K562 (cell line): ENCODE measurements at regions not wholly inside any gene's neighbourhood (a gene's known extent, or its start where the extent isn't known, plus 50 kb on each side); places are given as distances from the start of the nearest gene placed in this dataset.

Source experiments
- ATAC-seq: fragments of 200-7000 bp; cut with Tn5 transposase; 3 replicates; pipeline ENCODE4 v1.9.1; 2020; ENCODE audit warnings: moderate library complexity
- BruUV-seq: library from RNA; stranded (reverse); fragments of 400-500 nt; replicated peaks from 2 replicates; lab custom pipeline; 2021; lab: Mats Ljungman, UMichigan
- CTCF ChIA-PET: fragments of 300-600 bp; formaldehyde crosslinking; extraction: SDS; loops from one replicate; lab custom pipeline; 2021; ENCODE audit warnings: low intra/inter-chr PET ratio; lab: Yijun Ruan, JAX
- POLR2A ChIA-PET: fragments of 300-600, 350-650 bp; sonication (Branson Sonifier 250); formaldehyde crosslinking; extraction: SDS; loops from one replicate; lab custom pipeline; 2021; ENCODE audit warnings: antibody characterized with exemption, inconsistent platforms; lab: Yijun Ruan, JAX
- DNase-seq, 4 experiments: peaks; one replicate each; pipeline versions ENCODE4 v3.0.0 to v3.0.0-alpha.2; 2011 to 2018; ENCODE audit warnings: low spot score in 3 of 4, mixed read lengths in 3 of 4; ENCODE audit errors: extremely low read depth in 1 of 4
- FAIRE-seq: peaks from 2 replicates; lab custom pipeline; 2011; peaks lifted over from hg19 to GRCh38; lab: Jason Lieb, UNC
- H2AFZ ChIP-seq: 2 replicates; pipeline ENCODE4 v1.6.0; 2011; ENCODE audit warnings: low read depth, low read length, control low read depth, inconsistent platforms
- H3K27ac ChIP-seq: fragments of 200-600 bp; 3 replicates; pipeline ENCODE4 v1.8.0; 2011; ENCODE audit warnings: low read depth, mild to moderate bottlenecking, control low read depth, inconsistent platforms, low read length, moderate library complexity, mixed read lengths; ENCODE audit errors: extremely low read depth
- H3K27me3 ChIP-seq, 2 experiments: fragments of 300-600 bp in 1 of 2; 2 replicates in 1 of 2; 3 replicates in 1 of 2; pipeline versions ENCODE4 v1.6.0 to v1.8.0; 2011; ENCODE audit warnings: inconsistent platforms in 2 of 2, low read length in 2 of 2, mild to moderate bottlenecking in 1 of 2, mixed read lengths in 1 of 2, moderate library complexity in 1 of 2; ENCODE audit not compliant: control insufficient read depth in 2 of 2, insufficient read depth in 2 of 2
- H3K36me3 ChIP-seq: fragments of 300-600 bp; 3 replicates; pipeline ENCODE4 v1.8.0; 2011; ENCODE audit warnings: mild to moderate bottlenecking, low read length, inconsistent platforms; ENCODE audit not compliant: control insufficient read depth, insufficient read depth
- H3K4me1 ChIP-seq, 2 experiments: fragments of 200-600 bp in 1 of 2; replicated peaks in 1 of 2; 2 replicates in 1 of 2; 3 replicates in 1 of 2; pipeline versions ENCODE4 v1.5.1 to v1.8.0; 2011; ENCODE audit warnings: inconsistent platforms in 2 of 2, low read length in 2 of 2, mild to moderate bottlenecking in 1 of 2, mixed read lengths in 1 of 2, moderate library complexity in 1 of 2; ENCODE audit not compliant: control insufficient read depth in 2 of 2, insufficient read depth in 2 of 2
- H3K4me2 ChIP-seq: 2 replicates; pipeline ENCODE4 v1.6.1; 2011; ENCODE audit warnings: low read length, control low read depth, inconsistent platforms, mixed read lengths; ENCODE audit not compliant: insufficient read depth
- H3K4me3 ChIP-seq: fragments of 200-600 bp; sonication (generic), shearing (Covaris generic); 2 replicates; pipeline ENCODE4 v1.5.1; 2016; ENCODE audit warnings: control low read depth, inconsistent platforms
- H3K79me2 ChIP-seq: fragments of 200-600 bp; 3 replicates; pipeline ENCODE4 v1.8.0; 2011; ENCODE audit warnings: low read length, inconsistent platforms; ENCODE audit not compliant: control insufficient read depth, insufficient read depth
- H3K9ac ChIP-seq, 2 experiments: 2 replicates each; pipeline versions ENCODE4 v1.6.0 to v1.6.1; 2011; ENCODE audit warnings: low read depth in 2 of 2, low read length in 2 of 2, control low read depth in 1 of 2, inconsistent platforms in 1 of 2, mild to moderate bottlenecking in 1 of 2, mixed read lengths in 1 of 2; ENCODE audit not compliant: insufficient read depth in 1 of 2
- H3K9me1 ChIP-seq: one replicate; pipeline ENCODE4 v1.6.0; 2011; ENCODE audit warnings: inconsistent platforms, mild to moderate bottlenecking, low read length, moderate library complexity; ENCODE audit not compliant: control insufficient read depth, insufficient read depth
- H3K9me3 ChIP-seq: replicated peaks from 2 replicates; pipeline ENCODE4 v1.5.1; 2011; ENCODE audit warnings: low read depth, low read length, inconsistent platforms; ENCODE audit not compliant: control insufficient read depth, insufficient read depth
- H4K20me1 ChIP-seq: replicated peaks from 2 replicates; pipeline ENCODE4 v1.6.1; 2011; ENCODE audit warnings: low read length, inconsistent platforms, mixed read lengths; ENCODE audit not compliant: control insufficient read depth, insufficient read depth
- BCOR ChIP-seq: fragments of 450-650 bp; IDR thresholded peaks from 2 replicates; pipeline ENCODE4 v1.6.1; 2016
- KLF1 ChIP-seq: fragments of 450-650 bp; IDR thresholded peaks from 2 replicates; pipeline ENCODE4 v1.6.1; 2016; ENCODE audit warnings: missing genetic modification characterization, missing compliant biosample characterization
- KLF10 ChIP-seq: fragments of 250-450 bp; sonication (Bioruptor Pico); IDR thresholded peaks from 2 replicates; pipeline ENCODE4 v1.6.1; 2021; ENCODE audit warnings: matching md5 sums
- PHF8 ChIP-seq: fragments of 200-600 bp; sonication (generic); IDR thresholded peaks from 2 replicates; pipeline ENCODE4 v1.6.1; 2012; ENCODE audit warnings: mixed run types, mild to moderate bottlenecking, inconsistent platforms, low read length, moderate library complexity, borderline replicate concordance
- POLR3A ChIP-seq: IDR thresholded peaks from 2 replicates; pipeline ENCODE4 v1.6.1; 2011; ENCODE audit warnings: borderline replicate concordance, mild to moderate bottlenecking, moderate library complexity; ENCODE audit not compliant: insufficient read length, insufficient read depth; ENCODE audit errors: extremely low read depth
- RAD51 ChIP-seq: fragments of 450-650 bp; IDR thresholded peaks from 2 replicates; pipeline ENCODE4 v1.7.1; 2016; ENCODE audit warnings: low read depth, mild to moderate bottlenecking, borderline replicate concordance
- SETDB1 ChIP-seq: IDR thresholded peaks from one replicate; pipeline ENCODE4 v1.6.1; 2012; ENCODE audit warnings: low read length, control low read depth, inconsistent platforms
- SRSF7 ChIP-seq: fragments of 200-400 bp; formaldehyde crosslinking; optimal IDR thresholded peaks from 2 replicates; pipeline ENCODE3; 2017; ENCODE audit warnings: mild to moderate bottlenecking, low read depth, low read length
- TAF7 ChIP-seq: fragments of 450-650 bp; IDR thresholded peaks from 2 replicates; pipeline ENCODE4 v1.6.1; 2016; ENCODE audit warnings: missing genetic modification characterization, missing compliant biosample characterization
- TCF7L2 ChIP-seq: fragments of 150-350 bp; IDR thresholded peaks from 2 replicates; pipeline ENCODE4 v1.6.1; 2016; ENCODE audit warnings: low read depth, mild to moderate bottlenecking, low read length, moderate library complexity
- TOE1 ChIP-seq, 2 experiments: fragments of 450-650 bp in 1 of 2; sonication (generic) in 1 of 2; formaldehyde crosslinking in 1 of 2; IDR thresholded peaks; 2 replicates each; pipeline versions ENCODE4 v1.7.1 to v1.8.0; 2016 to 2022; ENCODE audit warnings: borderline replicate concordance in 2 of 2, mild to moderate bottlenecking in 2 of 2, antibody characterized with exemption in 1 of 2, inconsistent platforms in 1 of 2, low read depth in 1 of 2, missing genetic modification reagents in 1 of 2, moderate library complexity in 1 of 2
- ZNF695 ChIP-seq: fragments of 450-650 bp; formaldehyde crosslinking; IDR thresholded peaks from 2 replicates; pipeline ENCODE4 v1.4.0; 2020; ENCODE audit warnings: mild to moderate bottlenecking, moderate library complexity
- in situ Hi-C: fragments of 300-500 bp; cut with MboI; formaldehyde crosslinking; loops from 4 replicates; pipeline ENCODE4 v1.15.0; 2018; ENCODE audit warnings: inconsistent platforms, mixed read lengths
- intact Hi-C: fragments of 100-400 bp; cut with micrococcal nuclease; formaldehyde crosslinking; loops from 2 replicates; pipeline ENCODE4 v1.14.2; 2022
- TF ChIP-seq, protein P1 (sequence below): fragments of 250-450 bp; sonication (Bioruptor Pico); IDR thresholded peaks from 2 replicates; pipeline ENCODE4 v1.4.0; 2020; ENCODE audit warnings: mild to moderate bottlenecking, moderate library complexity
- TF ChIP-seq, protein P2 (sequence below), 2 experiments: fragments of 150-350 bp in 1 of 2; IDR thresholded peaks; 2 replicates each; pipeline ENCODE4 v1.6.1; 2012 to 2016; ENCODE audit warnings: low read depth in 2 of 2, low read length in 2 of 2, mild to moderate bottlenecking in 1 of 2, moderate library complexity in 1 of 2
- TF ChIP-seq, protein P3 (sequence below): sonication (generic); formaldehyde crosslinking; IDR thresholded peaks from 2 replicates; pipeline ENCODE4 v1.8.0; 2022; ENCODE audit warnings: mild to moderate bottlenecking, missing genetic modification reagents

DNA sequence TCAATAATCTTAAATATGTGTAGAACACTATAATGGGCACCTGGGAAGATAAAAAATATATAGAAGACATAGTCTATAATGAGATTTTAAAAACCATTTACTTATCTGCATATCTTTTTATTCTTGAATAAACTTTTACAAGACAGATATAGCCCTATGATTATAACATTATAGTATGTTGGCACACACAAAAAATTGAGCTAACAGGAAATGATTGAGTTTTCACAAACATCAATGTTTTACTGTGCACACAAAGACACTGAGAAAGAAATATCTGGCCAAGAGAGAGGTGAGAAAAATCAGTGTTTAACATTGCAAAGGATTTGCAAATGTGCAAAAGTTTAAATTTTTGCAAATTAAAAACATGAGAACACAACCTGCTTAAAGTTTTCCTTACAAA, 124.3 kb downstream of the BBS10 start:
- Histone ChIP-seq H3K79me2 (no peaks in the 10 kb centered on the region), H3K4me3 (no peak overlapping the region), H3K9me3 (no peaks in the 10 kb centered on the region), H3K9me1 (no peaks in the 10 kb centered on the region), H3K4me1 (no peaks in the 10 kb centered on the region), H3K27me3 (no peaks in the 10 kb centered on the region), H2AFZ (no peak overlapping the region), H3K9ac (no peak overlapping the region), H4K20me1 (no peaks in the 10 kb centered on the region), H3K27ac (no peak overlapping the region), H3K36me3 (no peaks in the 10 kb centered on the region), H3K4me2 (no peak overlapping the region)
- ChIA-PET POLR2A (no interaction called here), CTCF (no interaction called here)
- ATAC-seq = no peak
- in situ Hi-C loops (no loop called here), intact Hi-C loops (no loop called here)
- DNase-seq = no peak
- FAIRE-seq = no peak
- no TSS peak for BruUV-seq
- TF ChIP-seq SRSF7 (no peak), PHF8 (no peak), TOE1 (IDR thresholded peaks at IDR 0.05; ENCODE audit: borderline replicate concordance) (no peak), TOE1 (CRISPR knock-in tag; IDR thresholded peaks at IDR 0.05; ENCODE audit: borderline replicate concordance, low read depth) (no peak), TAF7 (tag) (no peak), ZNF695 (CRISPR knock-in tag) (no peak), TCF7L2 (no peak), SETDB1 (no peak), POLR3A (no peak), KLF1 (tag) (no peak), BCOR (no peak), RAD51 (no peak), KLF10 (CRISPR knock-in tag) (no peak)
- TF ChIP-seq, protein P1, sequence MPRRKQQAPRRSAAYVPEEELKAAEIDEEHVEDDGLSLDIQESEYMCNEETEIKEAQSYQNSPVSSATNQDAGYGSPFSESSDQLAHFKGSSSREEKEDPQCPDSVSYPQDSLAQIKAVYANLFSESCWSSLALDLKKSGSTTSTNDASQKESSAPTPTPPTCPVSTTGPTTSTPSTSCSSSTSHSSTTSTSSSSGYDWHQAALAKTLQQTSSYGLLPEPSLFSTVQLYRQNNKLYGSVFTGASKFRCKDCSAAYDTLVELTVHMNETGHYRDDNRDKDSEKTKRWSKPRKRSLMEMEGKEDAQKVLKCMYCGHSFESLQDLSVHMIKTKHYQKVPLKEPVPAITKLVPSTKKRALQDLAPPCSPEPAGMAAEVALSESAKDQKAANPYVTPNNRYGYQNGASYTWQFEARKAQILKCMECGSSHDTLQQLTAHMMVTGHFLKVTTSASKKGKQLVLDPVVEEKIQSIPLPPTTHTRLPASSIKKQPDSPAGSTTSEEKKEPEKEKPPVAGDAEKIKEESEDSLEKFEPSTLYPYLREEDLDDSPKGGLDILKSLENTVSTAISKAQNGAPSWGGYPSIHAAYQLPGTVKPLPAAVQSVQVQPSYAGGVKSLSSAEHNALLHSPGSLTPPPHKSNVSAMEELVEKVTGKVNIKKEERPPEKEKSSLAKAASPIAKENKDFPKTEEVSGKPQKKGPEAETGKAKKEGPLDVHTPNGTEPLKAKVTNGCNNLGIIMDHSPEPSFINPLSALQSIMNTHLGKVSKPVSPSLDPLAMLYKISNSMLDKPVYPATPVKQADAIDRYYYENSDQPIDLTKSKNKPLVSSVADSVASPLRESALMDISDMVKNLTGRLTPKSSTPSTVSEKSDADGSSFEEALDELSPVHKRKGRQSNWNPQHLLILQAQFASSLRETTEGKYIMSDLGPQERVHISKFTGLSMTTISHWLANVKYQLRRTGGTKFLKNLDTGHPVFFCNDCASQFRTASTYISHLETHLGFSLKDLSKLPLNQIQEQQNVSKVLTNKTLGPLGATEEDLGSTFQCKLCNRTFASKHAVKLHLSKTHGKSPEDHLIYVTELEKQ = no peak
- TF ChIP-seq, protein P2, sequence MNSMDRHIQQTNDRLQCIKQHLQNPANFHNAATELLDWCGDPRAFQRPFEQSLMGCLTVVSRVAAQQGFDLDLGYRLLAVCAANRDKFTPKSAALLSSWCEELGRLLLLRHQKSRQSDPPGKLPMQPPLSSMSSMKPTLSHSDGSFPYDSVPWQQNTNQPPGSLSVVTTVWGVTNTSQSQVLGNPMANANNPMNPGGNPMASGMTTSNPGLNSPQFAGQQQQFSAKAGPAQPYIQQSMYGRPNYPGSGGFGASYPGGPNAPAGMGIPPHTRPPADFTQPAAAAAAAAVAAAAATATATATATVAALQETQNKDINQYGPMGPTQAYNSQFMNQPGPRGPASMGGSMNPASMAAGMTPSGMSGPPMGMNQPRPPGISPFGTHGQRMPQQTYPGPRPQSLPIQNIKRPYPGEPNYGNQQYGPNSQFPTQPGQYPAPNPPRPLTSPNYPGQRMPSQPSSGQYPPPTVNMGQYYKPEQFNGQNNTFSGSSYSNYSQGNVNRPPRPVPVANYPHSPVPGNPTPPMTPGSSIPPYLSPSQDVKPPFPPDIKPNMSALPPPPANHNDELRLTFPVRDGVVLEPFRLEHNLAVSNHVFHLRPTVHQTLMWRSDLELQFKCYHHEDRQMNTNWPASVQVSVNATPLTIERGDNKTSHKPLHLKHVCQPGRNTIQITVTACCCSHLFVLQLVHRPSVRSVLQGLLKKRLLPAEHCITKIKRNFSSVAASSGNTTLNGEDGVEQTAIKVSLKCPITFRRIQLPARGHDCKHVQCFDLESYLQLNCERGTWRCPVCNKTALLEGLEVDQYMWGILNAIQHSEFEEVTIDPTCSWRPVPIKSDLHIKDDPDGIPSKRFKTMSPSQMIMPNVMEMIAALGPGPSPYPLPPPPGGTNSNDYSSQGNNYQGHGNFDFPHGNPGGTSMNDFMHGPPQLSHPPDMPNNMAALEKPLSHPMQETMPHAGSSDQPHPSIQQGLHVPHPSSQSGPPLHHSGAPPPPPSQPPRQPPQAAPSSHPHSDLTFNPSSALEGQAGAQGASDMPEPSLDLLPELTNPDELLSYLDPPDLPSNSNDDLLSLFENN (IDR thresholded peaks at IDR 0.05; ENCODE audit: low read depth in 2 of 2, low read length in 2 of 2) = no peak
- TF ChIP-seq, protein P3, sequence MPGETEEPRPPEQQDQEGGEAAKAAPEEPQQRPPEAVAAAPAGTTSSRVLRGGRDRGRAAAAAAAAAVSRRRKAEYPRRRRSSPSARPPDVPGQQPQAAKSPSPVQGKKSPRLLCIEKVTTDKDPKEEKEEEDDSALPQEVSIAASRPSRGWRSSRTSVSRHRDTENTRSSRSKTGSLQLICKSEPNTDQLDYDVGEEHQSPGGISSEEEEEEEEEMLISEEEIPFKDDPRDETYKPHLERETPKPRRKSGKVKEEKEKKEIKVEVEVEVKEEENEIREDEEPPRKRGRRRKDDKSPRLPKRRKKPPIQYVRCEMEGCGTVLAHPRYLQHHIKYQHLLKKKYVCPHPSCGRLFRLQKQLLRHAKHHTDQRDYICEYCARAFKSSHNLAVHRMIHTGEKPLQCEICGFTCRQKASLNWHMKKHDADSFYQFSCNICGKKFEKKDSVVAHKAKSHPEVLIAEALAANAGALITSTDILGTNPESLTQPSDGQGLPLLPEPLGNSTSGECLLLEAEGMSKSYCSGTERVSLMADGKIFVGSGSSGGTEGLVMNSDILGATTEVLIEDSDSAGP = no peak
